HCT116 (cell line): ENCODE measurements at regions not wholly inside any gene's neighbourhood (a gene's known extent, or its start where the extent isn't known, plus 50 kb on each side); places are given as distances from the start of the nearest gene placed in this dataset.

Experiments
- ATAC-seq: fragments of 200-7000 bp; cut with Tn5 transposase; 2 replicates; pipeline ENCODE4 v1.9.1; 2020; ENCODE audit warnings: mild to moderate bottlenecking, moderate library complexity
- BruUV-seq: library from RNA; stranded (reverse); fragments of 400-500 nt; replicated peaks from 2 replicates; lab custom pipeline; 2021; lab: Mats Ljungman, UMichigan
- CTCF ChIA-PET: fragments of 300-600 bp; sonication (Branson Sonifier 250); formaldehyde crosslinking; loops from one replicate; lab custom pipeline; 2021; ENCODE audit warnings: antibody characterized with exemption; lab: Charles Lee
- POLR2A ChIA-PET: fragments of 300-600, 350-600 bp; sonication (Branson Sonifier 250); formaldehyde crosslinking; loops from one replicate; lab custom pipeline; 2021; ENCODE audit warnings: antibody characterized with exemption; lab: Charles Lee
- RAD21 ChIA-PET, 2 experiments: fragments of 300-600 bp; sonication (Branson Sonifier 250); formaldehyde crosslinking; loops; one replicate each; lab custom pipeline; 2023; ENCODE audit warnings: low total read pairs in 2 of 2; ENCODE audit not compliant: uncharacterized antibody in 2 of 2, unreplicated experiment in 2 of 2, low non-redundant PET in 1 of 2; lab: Charles Lee
- DNase-seq: peaks from one replicate; pipeline ENCODE4 v3.0.0-alpha.2; 2010; ENCODE audit warnings: low read depth, low spot score
- H2AFZ ChIP-seq: fragments of 200-600 bp; shearing (Covaris generic), sonication (generic); 2 replicates; pipeline ENCODE4 v1.6.1; 2017; ENCODE audit warnings: low read depth, mixed run types, mixed read lengths, antibody characterized with exemption, low read length; ENCODE audit not compliant: poor library complexity, severe bottlenecking
- H3K27ac ChIP-seq: 2 replicates; pipeline ENCODE4 v1.5.1; 2012; ENCODE audit warnings: low read depth, low read length
- H3K27me3 ChIP-seq: fragments of 200-600 bp; sonication (generic); 2 replicates; pipeline ENCODE4 v1.6.1; 2016; ENCODE audit warnings: mixed run types, low read length, mixed read lengths; ENCODE audit not compliant: insufficient read depth
- H3K36me3 ChIP-seq, 2 experiments: fragments of 200-500 bp in 1 of 2; fragments of 200-600 bp in 1 of 2; sonication (Bioruptor generic) in 1 of 2; sonication (generic) in 1 of 2; 2 replicates each; pipeline versions ENCODE4 v1.5.1 to v1.6.1; 2014 to 2016; ENCODE audit warnings: low read length in 2 of 2, inconsistent platforms in 1 of 2, mixed read lengths in 1 of 2, mixed run types in 1 of 2; ENCODE audit not compliant: insufficient read depth in 2 of 2, control insufficient read depth in 1 of 2
- H3K4me1 ChIP-seq, 2 experiments: fragments of 200-600 bp in 1 of 2; sonication (generic) in 1 of 2; 2 replicates each; pipeline versions ENCODE4 v1.5.1 to v1.6.1; 2012 to 2017; ENCODE audit warnings: low read length in 2 of 2, inconsistent platforms in 1 of 2, mild to moderate bottlenecking in 1 of 2, mixed read lengths in 1 of 2, mixed run types in 1 of 2, moderate library complexity in 1 of 2; ENCODE audit not compliant: insufficient read depth in 2 of 2, control insufficient read depth in 1 of 2
- H3K4me2 ChIP-seq: fragments of 200-600 bp; sonication (generic); 2 replicates; pipeline ENCODE4 v1.6.1; 2017; ENCODE audit warnings: mixed run types, low read length, mixed read lengths
- H3K4me3 ChIP-seq, 2 experiments: fragments of 200-600 bp in 1 of 2; sonication (generic) in 1 of 2; replicated peaks in 1 of 2; 2 replicates each; pipeline ENCODE4 v1.5.1; 2011 to 2016; ENCODE audit warnings: low read length in 2 of 2, control low read depth in 1 of 2, low read depth in 1 of 2, mild to moderate bottlenecking in 1 of 2, mixed read lengths in 1 of 2, mixed run types in 1 of 2
- H3K79me2 ChIP-seq: fragments of 200-600 bp; sonication (generic); 2 replicates; pipeline ENCODE4 v1.6.1; 2017; ENCODE audit warnings: mild to moderate bottlenecking, mixed run types, low read length, moderate library complexity, mixed read lengths; ENCODE audit not compliant: insufficient read depth
- H3K9ac ChIP-seq: fragments of 200-600 bp; sonication (generic); 2 replicates; pipeline ENCODE4 v1.6.1; 2016; ENCODE audit warnings: low read length, mixed read lengths
- H3K9me2 ChIP-seq: fragments of 200-600 bp; sonication (generic), shearing (Covaris generic); 2 replicates; pipeline ENCODE4 v1.6.1; 2017; ENCODE audit warnings: mixed run types, mild to moderate bottlenecking, moderate library complexity; ENCODE audit not compliant: insufficient read depth
- H3K9me3 ChIP-seq, 2 experiments: fragments of 200-500 bp in 1 of 2; fragments of 200-600 bp in 1 of 2; sonication (Bioruptor generic) in 1 of 2; sonication (generic) in 1 of 2; 2 replicates each; pipeline ENCODE4 v1.6.1; 2014 to 2017; ENCODE audit warnings: low read length in 2 of 2, mixed read lengths in 2 of 2, inconsistent platforms in 1 of 2, low read depth in 1 of 2, mild to moderate bottlenecking in 1 of 2, mixed run types in 1 of 2, moderate library complexity in 1 of 2; ENCODE audit not compliant: control insufficient read depth in 1 of 2, insufficient read depth in 1 of 2
- H4K20me1 ChIP-seq: fragments of 200-600 bp; sonication (generic), shearing (Covaris generic); 2 replicates; pipeline ENCODE4 v1.6.1; 2017; ENCODE audit warnings: mixed run types, mild to moderate bottlenecking, moderate library complexity; ENCODE audit not compliant: insufficient read depth
- CEBPB ChIP-seq: IDR thresholded peaks from 2 replicates; pipeline ENCODE4 v1.6.1; 2012; ENCODE audit warnings: low read depth
- EGR1 ChIP-seq: IDR thresholded peaks from 2 replicates; pipeline ENCODE4 v1.6.1; 2012; ENCODE audit warnings: low read depth
- JUND ChIP-seq: IDR thresholded peaks from 2 replicates; pipeline ENCODE4 v1.6.1; 2012
- POLR2A ChIP-seq: IDR thresholded peaks from 2 replicates; pipeline ENCODE4 v1.7.0; 2011; ENCODE audit warnings: borderline replicate concordance; ENCODE audit not compliant: insufficient read depth, insufficient read length; ENCODE audit errors: extremely low read depth
- POLR2AphosphoS5 ChIP-seq: IDR thresholded peaks from 2 replicates; pipeline ENCODE4 v1.6.1; 2011; ENCODE audit warnings: mild to moderate bottlenecking, low read depth, low read length, moderate library complexity
- RAD21 ChIP-seq: IDR thresholded peaks from 2 replicates; pipeline ENCODE4 v1.6.1; 2012; ENCODE audit warnings: low read depth, mild to moderate bottlenecking
- REST ChIP-seq: IDR thresholded peaks from 2 replicates; pipeline ENCODE4 v1.6.1; 2012; ENCODE audit warnings: low read depth
- SP1 ChIP-seq: IDR thresholded peaks from 2 replicates; pipeline ENCODE4 v1.6.1; 2012; ENCODE audit warnings: low read depth
- TCF7L2 ChIP-seq: IDR thresholded peaks from 2 replicates; pipeline ENCODE4 v1.7.0; 2011; ENCODE audit warnings: borderline replicate concordance, inconsistent platforms; ENCODE audit not compliant: insufficient read depth, insufficient read length; ENCODE audit errors: extremely low read depth
- YY1 ChIP-seq: IDR thresholded peaks from 2 replicates; pipeline ENCODE4 v1.6.1; 2011; ENCODE audit warnings: low read length, low read depth, moderate library complexity, mild to moderate bottlenecking; ENCODE audit not compliant: insufficient replicate concordance; ENCODE audit errors: extremely low read depth
- ZBTB33 ChIP-seq: IDR thresholded peaks from 2 replicates; pipeline ENCODE4 v1.6.1; 2011; ENCODE audit warnings: mild to moderate bottlenecking, low read length, moderate library complexity; ENCODE audit not compliant: insufficient replicate concordance; ENCODE audit errors: extremely low read depth
- ZNF274 ChIP-seq: fragments of 200-500 bp; sonication (Bioruptor generic); IDR thresholded peaks from 2 replicates; pipeline ENCODE4 v1.6.1; 2014; ENCODE audit warnings: mild to moderate bottlenecking, low read depth, low read length, inconsistent platforms
- intact Hi-C: fragments of 100-400 bp; cut with micrococcal nuclease; formaldehyde crosslinking; loops from 2 replicates; pipeline ENCODE4 v1.10.0; 2022

- no TSS peak for BruUV-seq
- no peak for TF ChIP-seq POLR2AphosphoS5
- TF ChIP-seq CEBPB: no peak
- TF ChIP-seq POLR2A: no peak
- no peak for TF ChIP-seq RAD21
- TF ChIP-seq SP1: no peak
- TF ChIP-seq ZBTB33: no peak
- no peak for TF ChIP-seq TCF7L2
- TF ChIP-seq JUND: no peak
- no peak for TF ChIP-seq EGR1
- no peak for TF ChIP-seq ZNF274
- no peak for TF ChIP-seq REST
- TF ChIP-seq YY1: no peak
- DNase-seq (no peak), ATAC-seq (no peak)
- POLR2A ChIA-PET: interaction anchor here (0.9 kb wide), 1 partner anchor 13 kb away, joined by 3 read pairs; no protein-coding TSS in a partner anchor
- intact Hi-C loops: no loop called here
- RAD21 ChIA-PET: no interaction called here
- H3K79me2 ChIP-seq: no peaks in the 10 kb centered on the region
- no peaks in the 10 kb centered on the region for H3K9me2 ChIP-seq
- H3K27me3 ChIP-seq: no peaks in the 10 kb centered on the region
- H3K4me1 ChIP-seq: no peaks in the 10 kb centered on the region; a peak in 2 of 4 replicates
- H3K4me3 ChIP-seq: no peak overlapping the region
- no peak overlapping the region for H3K4me2 ChIP-seq
- peak overlapping the region; percentile 64 for H2AFZ ChIP-seq
- H4K20me1 ChIP-seq: no peaks in the 10 kb centered on the region
- H3K9ac ChIP-seq: no peak overlapping the region
- CTCF ChIA-PET: no interaction called here
- no peaks in the 10 kb centered on the region for H3K9me3 ChIP-seq
- H3K27ac ChIP-seq: no peak overlapping the region
- no peaks in the 10 kb centered on the region for H3K36me3 ChIP-seq
Observed at GRCh38 chr17:62189377-62189776, 124.3 kb upstream of the MED13 start.
